HG02798 (cell line): ENCODE measurements at regions not wholly inside any gene's neighbourhood (a gene's known extent, or its start where the extent isn't known, plus 50 kb on each side); places are given as distances from the start of the nearest gene placed in this dataset.

Experiments
- ATAC-seq: cut with Tn5 transposase; IDR thresholded peaks from one replicate; pipeline ENCODE4 v1.9.1; 2021; ENCODE audit warnings: mild to moderate bottlenecking; ENCODE audit not compliant: unreplicated experiment, poor library complexity

DNA sequence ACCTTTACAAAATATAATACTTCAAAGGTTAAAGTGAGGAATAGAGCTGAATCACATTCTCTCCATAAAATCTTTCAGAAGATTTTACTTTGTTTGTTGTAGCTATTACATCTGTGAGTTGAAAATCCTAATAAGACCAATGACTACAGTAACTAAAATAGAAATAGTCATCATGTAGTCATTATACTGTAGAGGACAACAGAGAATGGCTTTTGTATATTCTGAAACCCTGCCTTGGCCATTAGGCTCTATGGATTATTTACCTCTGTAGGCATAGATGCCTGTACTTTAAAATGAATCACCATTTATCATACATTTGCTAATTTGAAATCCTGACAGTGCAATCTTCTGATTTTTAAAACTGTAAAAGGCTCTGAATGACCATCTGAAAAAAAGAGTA is 923.0 kb downstream of the REEP3 start:
- ATAC-seq: no peak

DNA sequence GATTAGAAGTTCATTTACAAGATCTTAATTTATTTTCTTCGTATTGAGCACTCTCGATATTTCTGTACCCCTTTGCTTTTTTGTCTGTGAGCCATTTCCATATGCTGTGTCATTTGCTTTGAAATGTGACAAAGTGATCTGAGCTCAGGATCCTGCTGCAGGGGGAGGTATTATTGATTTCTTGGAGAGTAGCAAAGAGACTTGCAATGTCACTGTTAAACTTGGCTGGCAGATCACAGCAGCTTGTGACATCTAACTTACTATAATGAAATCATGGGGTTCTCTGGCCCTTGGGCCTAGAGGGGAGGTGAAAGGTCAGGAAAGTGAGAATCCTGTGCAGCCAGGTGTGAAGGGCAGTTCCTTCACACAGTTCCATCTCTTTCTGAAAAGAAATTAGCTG is 923.4 kb downstream of the REEP3 start:
- ATAC-seq: no peak

DNA sequence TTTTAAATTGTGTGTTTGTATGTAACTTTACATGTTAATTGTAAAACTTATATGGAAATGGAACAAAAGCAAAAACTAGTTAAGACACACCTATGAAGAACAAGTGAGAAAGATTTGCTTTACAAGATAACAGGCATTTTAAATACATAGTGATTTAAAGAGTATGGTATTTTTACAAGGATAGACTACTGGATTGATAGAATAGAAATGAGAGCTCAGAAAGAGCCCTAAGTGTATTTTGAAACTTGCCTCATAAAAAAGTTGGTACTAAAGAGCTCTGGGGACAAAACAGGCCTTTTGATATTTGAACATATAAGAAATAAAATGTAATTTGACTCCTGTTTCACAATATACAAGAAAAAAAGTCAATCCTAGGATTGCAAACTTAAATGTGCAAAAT is 928.4 kb downstream of the REEP3 start:
- ATAC-seq: no peak

DNA sequence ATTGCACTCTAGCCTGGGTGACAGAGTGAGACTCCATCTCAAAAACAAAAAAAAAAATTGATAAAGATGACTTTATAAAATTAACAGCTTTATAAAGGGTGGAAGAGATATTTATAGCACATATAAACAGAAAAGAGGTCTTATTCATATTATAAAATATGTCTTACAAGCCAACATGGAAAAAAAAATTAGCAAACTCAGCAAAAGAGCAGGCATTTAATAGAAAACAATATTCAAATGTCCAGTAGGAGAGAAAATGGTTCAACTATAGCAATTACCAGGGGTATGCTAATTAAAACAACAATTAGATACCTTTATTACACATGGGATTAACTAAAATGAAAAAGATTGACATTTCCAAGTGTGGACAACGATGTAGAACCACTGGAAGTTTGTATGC is 929.1 kb downstream of the REEP3 start:
- ATAC-seq: no peak

DNA sequence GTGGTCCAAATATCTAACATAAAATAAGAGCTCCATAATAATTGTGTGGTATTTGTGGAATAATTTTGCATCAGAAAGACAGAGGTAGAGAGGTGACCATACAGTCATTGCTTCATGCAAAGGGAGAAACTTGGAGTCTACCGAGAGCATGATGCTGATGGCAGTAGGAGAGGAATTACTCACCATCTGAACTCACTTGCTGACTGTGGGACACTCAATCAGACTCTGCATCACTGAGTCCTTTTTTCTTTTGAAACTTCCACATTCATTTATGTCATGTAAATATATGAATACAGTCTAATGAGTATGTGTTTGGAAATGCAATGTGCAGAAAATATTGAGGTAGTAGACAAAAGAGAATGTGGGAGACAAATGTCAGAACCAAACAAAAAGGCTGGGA is 933.8 kb downstream of the REEP3 start:
- ATAC-seq: no peak

DNA sequence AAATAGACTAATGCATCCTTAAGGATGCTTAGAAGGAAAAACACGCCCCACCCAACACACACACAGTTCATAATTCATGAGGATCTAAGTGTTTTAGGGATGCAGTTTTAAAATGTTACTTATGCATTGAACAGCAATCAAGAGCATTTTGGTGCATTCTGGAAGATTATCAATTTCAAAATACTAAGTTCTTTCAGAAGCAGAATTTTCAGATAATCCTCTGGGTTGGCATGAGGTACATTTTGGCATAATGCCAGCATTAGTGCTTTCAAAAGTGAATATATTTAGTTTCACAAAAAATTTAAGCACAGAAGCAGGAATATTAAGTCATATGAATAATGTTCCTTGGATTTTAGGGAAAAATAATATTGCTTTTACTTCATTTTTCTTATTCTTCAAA is 937.1 kb downstream of the REEP3 start:
- ATAC-seq: no peak

DNA sequence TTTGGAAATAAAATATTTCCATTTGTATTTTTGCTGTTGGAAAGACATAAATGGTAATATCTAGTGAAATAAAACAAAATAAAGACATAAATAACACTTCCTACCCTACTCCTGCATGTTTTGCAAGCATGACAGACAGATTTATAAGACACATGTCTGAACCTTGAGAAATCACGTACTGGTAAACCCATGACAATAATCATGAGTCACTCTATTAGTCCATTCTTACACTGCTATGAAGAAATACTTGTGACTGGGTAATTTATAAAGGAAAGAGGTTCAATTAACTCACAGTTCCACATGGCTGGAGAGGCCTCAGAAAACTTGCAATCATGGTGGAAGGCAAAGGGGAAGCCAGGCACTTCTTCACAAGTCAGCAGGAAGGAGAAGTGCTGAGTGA is 942.2 kb downstream of the REEP3 start:
- ATAC-seq: no peak

DNA sequence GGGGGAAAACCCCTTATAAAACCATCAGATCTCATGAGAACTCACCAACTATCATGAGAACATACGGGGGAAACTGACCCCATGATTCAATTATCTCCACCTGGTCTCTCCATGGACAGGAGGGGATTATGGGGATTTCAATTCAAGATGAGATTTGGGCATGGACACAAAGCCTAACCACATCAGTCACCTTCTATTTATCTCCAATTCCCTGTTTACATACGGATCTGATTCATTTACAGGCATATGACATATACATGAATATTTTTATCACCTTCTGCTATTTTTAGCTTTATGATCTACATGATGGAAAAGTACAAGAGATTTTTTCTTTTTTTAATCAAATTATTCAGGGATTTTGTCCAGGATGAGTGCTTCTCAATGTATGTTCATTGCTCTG is 944.5 kb downstream of the REEP3 start:
- ATAC-seq: no peak

DNA sequence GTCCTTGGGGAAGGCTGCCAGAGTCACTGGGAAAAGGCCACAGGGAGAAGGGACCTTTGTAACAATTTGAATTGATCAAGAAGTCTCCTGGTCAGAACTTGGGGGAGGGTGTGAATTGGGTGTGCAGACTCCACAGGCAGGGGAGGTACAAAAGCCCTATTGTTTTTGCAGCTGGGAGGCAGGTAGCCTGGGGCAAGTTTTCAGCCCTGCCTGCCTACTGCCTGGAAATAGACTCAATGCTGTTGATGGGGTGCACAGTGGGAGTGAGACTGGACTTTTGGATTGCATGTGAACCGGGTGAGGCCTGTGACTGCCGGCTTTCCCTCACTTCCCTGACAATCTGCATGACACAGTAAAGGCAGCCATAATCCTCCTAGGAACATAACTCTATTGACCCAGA is 947.0 kb downstream of the REEP3 start:
- ATAC-seq: no peak

DNA sequence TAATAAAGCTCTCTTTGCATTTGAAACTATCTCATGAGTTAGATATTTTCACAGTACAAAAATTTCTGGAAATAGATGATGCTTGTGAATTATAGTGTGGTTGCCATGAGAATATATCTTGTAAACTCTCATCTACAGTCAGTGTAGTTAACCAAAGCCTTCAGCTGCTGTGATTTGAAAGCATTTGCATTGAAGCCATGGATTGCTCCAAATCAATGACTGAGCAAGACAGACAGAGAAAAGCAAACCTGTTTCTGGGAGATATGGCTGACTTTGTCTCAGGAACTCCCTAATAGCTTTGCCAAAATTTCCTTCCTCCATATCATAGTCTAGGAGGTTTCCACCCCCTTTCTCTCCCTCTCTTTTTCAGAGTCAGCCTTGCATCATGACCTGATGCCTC is 955.3 kb downstream of the REEP3 start:
- ATAC-seq: no peak

DNA sequence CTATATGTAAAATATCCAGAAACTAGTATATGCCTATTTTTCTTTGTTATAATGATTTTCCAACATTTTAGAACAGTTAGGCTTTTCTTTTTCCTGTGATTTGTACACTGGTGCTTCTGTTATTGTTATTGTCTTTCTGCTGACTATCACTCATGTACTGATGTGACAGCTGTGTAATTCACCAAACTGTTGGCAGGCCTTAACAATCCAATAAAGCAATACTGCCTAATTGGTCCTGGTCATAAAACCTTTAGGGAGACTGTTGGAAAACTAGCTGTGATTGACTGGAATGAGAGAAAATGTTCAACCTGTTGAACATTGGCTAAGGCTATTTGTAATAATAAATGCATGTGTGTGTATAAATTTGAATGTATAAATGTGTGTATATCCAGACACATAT is 956.6 kb downstream of the REEP3 start:
- ATAC-seq: no peak

DNA sequence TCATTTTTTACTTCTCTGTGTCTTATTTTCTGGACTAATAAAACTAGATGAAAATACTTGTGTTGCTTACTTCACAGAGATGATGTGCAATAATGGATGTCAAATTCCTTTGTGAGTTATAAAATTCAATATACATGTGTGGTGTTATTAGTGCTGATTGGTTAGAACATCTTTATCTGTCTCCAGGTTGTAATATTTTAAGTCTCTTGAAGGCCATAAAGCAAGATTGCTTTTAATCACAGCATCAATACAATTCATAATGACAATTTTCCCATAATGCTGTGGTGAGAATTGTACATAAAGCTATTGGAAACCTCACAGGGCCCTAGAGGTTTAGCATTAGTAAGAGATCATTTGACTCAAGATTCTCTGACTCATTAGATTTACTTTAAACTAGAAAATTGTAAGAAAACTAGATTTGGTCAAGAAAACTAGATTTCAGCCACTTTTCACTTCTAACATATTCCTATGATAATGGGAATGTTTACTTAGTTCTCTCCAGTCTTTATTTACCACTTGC is 963.7 kb downstream of the REEP3 start:
- ATAC-seq: no peak

DNA sequence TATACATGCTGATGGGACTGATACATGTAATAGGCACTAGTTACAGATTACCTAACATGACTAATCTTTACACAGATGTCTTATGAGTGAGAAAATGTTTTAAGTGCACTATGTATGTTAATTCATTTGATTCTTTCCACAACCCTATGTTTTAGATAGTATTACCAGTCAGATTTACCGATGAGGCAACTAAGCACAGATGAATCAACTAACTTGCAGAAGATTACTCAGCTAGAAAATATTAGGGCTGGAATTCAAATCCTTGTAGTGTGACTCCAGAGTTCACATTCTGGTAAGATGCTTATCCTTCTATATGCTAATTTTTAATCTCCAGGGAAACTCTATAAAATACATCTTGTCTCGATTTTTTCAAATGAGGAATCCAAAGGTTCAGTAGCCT is 964.9 kb downstream of the REEP3 start:
- ATAC-seq: no peak

DNA sequence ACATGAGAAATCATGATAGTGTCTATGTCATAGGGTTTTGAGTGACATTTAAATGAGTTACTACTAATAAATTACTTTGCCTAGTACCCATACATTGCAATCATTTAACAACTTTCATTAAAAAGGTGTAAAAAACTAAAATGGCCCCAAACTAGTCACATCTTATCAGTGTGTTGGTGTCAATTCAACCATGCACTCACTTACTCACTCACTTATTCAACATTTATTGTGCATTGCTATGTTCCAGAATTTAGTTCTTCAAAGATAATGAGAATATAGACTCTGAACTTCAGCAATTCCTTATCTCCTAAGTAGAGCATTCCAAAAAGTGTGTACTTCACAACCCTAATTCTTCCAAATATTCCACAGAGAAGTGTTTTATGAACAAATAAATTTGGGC is 965.7 kb downstream of the REEP3 start:
- ATAC-seq: no peak

DNA sequence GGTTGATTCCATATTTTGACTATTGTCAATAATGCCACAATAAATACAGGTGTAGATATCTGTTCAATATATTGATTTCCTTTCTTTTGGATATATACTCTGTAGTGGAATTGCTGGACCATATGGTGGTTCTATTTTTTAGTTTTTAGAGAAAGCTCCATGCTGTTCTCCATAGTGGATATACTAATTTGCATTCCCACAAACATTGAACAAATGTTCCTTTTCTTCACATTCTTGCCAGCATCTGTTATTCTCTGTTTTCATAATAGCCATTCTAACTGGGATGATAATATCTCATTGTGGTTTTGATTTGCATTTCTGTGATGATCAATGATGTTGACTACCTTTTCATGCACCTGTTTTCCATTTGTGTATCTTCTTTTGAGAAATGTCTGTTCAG is 973.7 kb downstream of the REEP3 start:
- ATAC-seq: no peak

DNA sequence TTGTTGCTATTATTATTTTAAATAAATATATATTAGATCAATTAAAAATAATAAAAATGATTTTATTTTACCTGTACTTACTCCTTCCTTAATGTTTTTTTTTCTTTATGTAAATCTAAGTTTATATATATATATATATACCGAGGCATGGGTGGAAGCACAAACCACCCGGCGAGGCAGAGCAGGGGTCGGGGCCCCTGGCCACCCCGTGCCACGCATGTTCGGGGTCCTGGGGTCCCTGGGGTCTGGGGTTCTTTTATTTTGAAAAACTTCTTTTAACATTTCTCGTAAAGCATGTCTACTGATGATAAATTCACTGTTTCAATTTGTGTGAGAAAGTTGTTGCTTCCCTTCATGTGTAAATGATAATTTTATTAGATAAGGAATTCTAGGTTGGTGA is 976.1 kb downstream of the REEP3 start:
- ATAC-seq: no peak

DNA sequence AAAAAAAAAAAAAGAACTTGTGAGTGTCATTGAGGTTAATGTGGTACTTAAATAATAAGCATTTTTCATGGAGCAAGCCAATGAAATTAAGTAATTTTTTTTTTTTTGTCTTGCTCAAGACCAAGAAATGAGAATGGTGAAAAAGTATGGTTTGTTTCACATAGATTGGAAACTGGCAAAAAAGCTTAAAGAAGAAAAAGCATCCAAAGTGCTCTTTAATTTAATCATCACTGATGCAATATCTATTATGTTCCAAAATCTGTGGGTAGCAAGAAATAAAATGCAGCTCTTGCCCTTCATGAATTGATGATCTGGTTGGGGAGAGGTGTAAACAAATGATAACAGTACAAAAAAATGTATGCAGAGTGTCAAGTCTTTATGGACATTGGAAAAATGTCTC is 980.6 kb downstream of the REEP3 start:
- no peak for ATAC-seq

DNA sequence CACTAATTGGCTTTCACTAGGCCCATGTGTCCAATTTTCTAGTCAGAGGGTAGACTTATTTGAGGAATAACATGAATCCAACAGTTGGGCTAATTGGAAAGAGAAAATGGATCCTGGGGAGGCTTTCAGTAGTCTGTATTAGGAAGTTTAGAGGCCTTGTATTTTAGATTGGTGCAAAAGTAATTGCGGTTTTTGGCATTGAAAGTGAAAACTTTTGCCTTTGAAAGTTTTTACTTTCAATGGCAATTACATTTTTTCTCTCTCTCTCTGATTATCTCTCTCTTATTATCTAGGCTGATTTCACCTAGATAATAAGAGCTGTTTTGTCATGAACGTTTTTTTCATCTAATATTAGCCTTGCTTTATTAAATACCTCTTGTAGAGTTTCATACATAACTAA is 981.7 kb downstream of the REEP3 start:
- no peak for ATAC-seq

DNA sequence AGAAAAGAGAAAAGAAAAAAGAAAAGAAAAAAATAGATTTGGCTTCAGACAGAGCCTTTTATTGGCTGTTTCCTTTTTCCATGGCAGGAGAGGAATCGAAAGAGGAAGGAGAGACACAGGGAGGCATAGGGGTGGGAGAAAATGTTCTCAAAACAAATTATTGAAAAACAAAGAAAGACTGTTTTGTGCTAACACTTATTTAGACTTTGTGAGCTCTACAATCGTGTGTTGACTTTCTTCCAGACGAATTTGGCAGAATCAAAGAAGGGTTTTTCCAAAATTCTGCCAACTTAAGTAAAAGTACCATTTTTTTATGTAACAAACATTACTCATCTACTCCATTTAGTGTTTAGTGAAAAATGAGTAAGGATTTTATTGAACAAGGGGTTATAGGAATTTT is 982.2 kb downstream of the REEP3 start:
- ATAC-seq: no peak

DNA sequence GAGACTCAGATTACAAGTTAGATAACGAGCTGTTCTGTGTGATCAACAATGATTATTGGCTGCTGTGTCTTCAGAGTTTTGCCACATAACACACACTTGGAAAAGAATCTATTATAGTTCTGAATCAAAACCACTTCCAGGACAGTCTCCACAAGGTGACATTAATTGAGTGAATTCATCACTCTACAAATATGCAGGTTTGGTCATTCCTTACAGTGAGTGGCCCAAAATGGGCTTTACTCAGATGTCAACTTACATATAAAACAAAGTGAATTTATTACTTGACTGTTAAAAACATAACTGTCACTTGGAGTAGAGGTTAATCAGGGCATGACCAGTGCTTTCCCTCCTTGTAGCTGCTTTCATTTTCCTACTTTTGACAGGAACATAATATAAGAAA is 984.3 kb downstream of the REEP3 start:
- ATAC-seq: no peak

DNA sequence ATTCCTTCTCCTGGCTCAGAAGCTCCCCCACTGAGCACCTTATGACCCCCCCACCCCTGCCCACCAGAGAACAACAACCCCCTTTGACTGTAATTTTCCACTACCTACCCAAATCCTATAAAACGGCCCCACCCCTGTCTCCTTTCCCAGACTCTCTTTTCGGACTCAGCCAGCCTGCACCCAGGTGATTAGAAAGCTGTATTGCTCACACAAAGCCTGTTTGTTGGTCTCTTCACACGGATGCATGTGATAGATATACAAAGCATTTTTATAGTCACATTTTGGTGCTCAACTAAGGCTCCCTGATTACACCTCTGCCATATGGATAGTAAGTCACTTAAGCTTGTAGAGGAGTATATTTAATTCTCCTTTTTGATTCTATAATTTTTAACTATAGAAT is 985.8 kb downstream of the REEP3 start:
- ATAC-seq: no peak

DNA sequence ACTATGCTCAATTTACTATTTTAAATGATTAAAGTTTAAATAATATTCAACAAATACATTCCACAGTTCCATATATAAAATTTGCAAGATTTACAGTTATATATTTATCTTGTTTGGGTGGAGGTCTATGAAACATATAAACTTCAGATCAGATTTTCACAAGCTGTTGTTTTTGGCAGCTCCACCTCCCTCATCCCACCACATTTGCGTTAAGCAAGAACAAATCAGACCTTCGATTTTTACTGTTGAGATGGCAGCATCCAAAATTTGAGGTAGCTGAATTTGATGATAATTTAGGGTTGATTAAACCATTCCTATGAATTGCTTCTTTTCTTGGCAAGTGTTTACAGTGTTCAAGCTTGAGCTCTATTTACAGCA is 986.4 kb downstream of the REEP3 start:
- no peak for ATAC-seq

DNA sequence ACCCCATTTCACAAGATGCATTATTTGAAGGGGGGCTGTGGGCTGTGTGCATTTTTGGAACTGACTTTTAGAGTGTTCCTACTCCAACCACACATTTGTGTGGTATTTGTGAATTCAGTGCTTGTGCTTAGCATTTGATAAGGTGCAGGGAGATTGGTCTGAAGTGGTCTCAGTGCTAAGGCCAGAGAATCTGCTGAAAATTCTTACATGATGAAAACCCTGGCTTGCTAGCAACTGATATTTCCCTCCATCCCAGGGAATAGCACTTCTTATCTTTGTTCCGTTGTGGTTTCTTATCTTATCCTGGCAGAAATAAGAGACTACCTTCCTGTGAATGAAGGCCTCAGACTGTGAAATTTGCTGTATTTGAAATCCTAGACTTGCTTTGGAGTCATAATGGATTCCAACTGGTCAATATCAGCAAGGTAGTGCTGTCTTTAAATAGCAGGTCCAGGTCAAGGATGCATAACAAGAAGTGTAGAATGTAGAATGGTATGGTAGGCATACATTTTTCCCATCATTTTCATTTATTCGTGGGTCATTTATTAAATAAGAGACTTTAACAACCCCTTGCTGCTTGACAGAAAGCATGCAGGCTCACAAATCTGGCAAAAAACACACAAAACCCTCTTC is 986.9 kb downstream of the REEP3 start:
- no peak for ATAC-seq
